ENCODE measurements at regions not wholly inside any gene's neighbourhood (a gene's known extent, or its start where the extent isn't known, plus 50 kb on each side); places are given as distances from the start of the nearest gene placed in this dataset.
"Not testable (repeated sequence)": the region's sequence is repeated elsewhere in the genome, so short reads cannot be mapped to it uniquely, and the experiment has no call there.

GRCh38 chr3:11733914-11734313 is 90.2 kb upstream of the VGLL4 start:
- Histone ChIP-seq H3K36me3 (no peaks in the 10 kb centered on the region), H3K27ac (no peak overlapping the region), H3K4me3 (no peak overlapping the region), H3K9me3 (no peaks in the 10 kb centered on the region), H3K4me1 (no peaks in the 10 kb centered on the region), H3K27me3 (ENCODE audit: low read depth) (no peaks in the 10 kb centered on the region)
- ATAC-seq (no peak), DNase-seq (no peak)
- TF ChIP-seq CTCF (IDR thresholded peaks at IDR 0.05) = no peak
- intact Hi-C loops (cut with DNase I) = no loop called here

GRCh38 chr3:11727207-11727606 is 83.5 kb upstream of the VGLL4 start:
- Histone ChIP-seq H3K36me3 (no peaks in the 10 kb centered on the region), H3K4me1 (no peaks in the 10 kb centered on the region), H3K9me3 (no peaks in the 10 kb centered on the region), H3K27ac (no peak overlapping the region), H3K27me3 (ENCODE audit: low read depth) (no peaks in the 10 kb centered on the region), H3K4me3 (no peak overlapping the region)
- DNase-seq (no peak), ATAC-seq (no peak)
- intact Hi-C loops (cut with DNase I) = no loop called here
- TF ChIP-seq CTCF (IDR thresholded peaks at IDR 0.05) = no peak

- Histone ChIP-seq H3K36me3 (no peaks in the 10 kb centered on the region), H3K4me1 (peaks cover 2% of the 10 kb centered on the region), H3K27me3 (ENCODE audit: low read depth) (no peaks in the 10 kb centered on the region), H3K27ac (no peak overlapping the region), H3K9me3 (no peaks in the 10 kb centered on the region), H3K4me3 (no peak overlapping the region)
- ATAC-seq (no peak), DNase-seq (no peak)
- TF ChIP-seq CTCF (IDR thresholded peaks at IDR 0.05) = no peak
- intact Hi-C loops (cut with DNase I) = no loop called here
Observed at GRCh38 chr3:11726146-11726545, 82.4 kb upstream of the VGLL4 start.

GRCh38 chr3:11725340-11725641 is 81.6 kb upstream of the VGLL4 start:
- H3K36me3 ChIP-seq; H3K4me1 ChIP-seq; H3K9me3 ChIP-seq; ATAC-seq; DNase-seq; H3K4me3 ChIP-seq; H3K27ac ChIP-seq; H3K27me3 ChIP-seq (ENCODE audit: low read depth); intact Hi-C loops (cut with DNase I): not testable (repeated sequence)

- DNase-seq = no peak
- H3K9me3 ChIP-seq = no peaks in the 10 kb centered on the region
- peaks cover 8% of the 10 kb centered on the region for H3K4me1 ChIP-seq
- H3K36me3 ChIP-seq = no peaks in the 10 kb centered on the region
- intact Hi-C loops (cut with DNase I) = no loop called here
- no peak for TF ChIP-seq CTCF (IDR thresholded peaks at IDR 0.05)
- no peak overlapping the region for H3K27ac ChIP-seq
- H3K27me3 ChIP-seq (ENCODE audit: low read depth) = no peaks in the 10 kb centered on the region
- H3K4me3 ChIP-seq = no peak overlapping the region
- ATAC-seq = no peak
Observed at GRCh38 chr3:11724615-11725339, 81.1 kb upstream of the VGLL4 start.

GRCh38 chr3:11721479-11721878 is 77.8 kb upstream of the VGLL4 start:
- no peak for DNase-seq
- Histone ChIP-seq H3K4me1 (peaks cover 23% of the 10 kb centered on the region), H3K4me3 (no peak overlapping the region), H3K9me3 (no peaks in the 10 kb centered on the region), H3K27me3 (ENCODE audit: low read depth) (no peaks in the 10 kb centered on the region), H3K36me3 (no peaks in the 10 kb centered on the region), H3K27ac (peak overlapping the region; percentile 92)
- intact Hi-C loops (cut with DNase I) = no loop called here
- ATAC-seq = no peak
- no peak for TF ChIP-seq CTCF (IDR thresholded peaks at IDR 0.05)

Measured in lower lobe of right lung (tissue), 2 donors.